ENCODE measurements at regions not wholly inside any gene's neighbourhood (a gene's known extent, or its start where the extent isn't known, plus 50 kb on each side); places are given as distances from the start of the nearest gene placed in this dataset.
"Not testable (repeated sequence)": the region's sequence is repeated elsewhere in the genome, so short reads cannot be mapped to it uniquely, and the experiment has no call there.

DNA sequence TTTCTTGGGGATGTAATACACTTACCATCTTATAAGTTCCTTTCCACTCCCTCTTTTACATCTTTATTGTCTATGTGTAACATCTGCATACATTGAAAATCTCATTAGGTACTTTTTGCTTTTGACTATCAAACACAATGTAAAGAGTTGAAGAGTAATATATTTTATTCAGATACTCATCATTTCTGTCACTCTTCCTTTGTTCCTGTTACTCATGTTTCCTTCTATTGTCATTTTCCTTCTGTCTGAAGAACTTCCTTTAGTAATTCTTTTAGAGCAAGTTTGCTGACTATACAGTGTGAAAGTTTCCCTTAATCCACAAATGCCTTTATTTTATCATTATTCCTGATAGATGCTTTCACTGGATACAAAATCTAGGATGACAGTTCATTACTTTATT lies 339.8 kb downstream of the SOX4 start:
- H3K27ac ChIP-seq (replicated peaks in 1 of 4) = no peak overlapping the region
- intact Hi-C loops (cut with DNase I) = no loop called here

GRCh38 chr6:21935142-21935541 lies 341.6 kb downstream of the SOX4 start:
- Histone ChIP-seq H3K36me3 (no peaks in the 10 kb centered on the region), H3K4me1 (peaks cover 0 to 9% (median 0%) of the 10 kb centered on the region in 4 donors), H3K27me3 (no peaks in the 10 kb centered on the region), H3K27ac (replicated peaks in 1 of 4) (no peak overlapping the region), H3K9me3 (no peaks in the 10 kb centered on the region), H3K4me3 (no peak overlapping the region)
- no peak for DNase-seq (ENCODE audit: extremely low spot score)
- TF ChIP-seq POLR2AphosphoS5 (IDR thresholded peaks at IDR 0.05) (no peak), POLR2A (IDR thresholded peaks at IDR 0.05; ENCODE audit: low read depth) (no peak), EP300 (IDR thresholded peaks at IDR 0.05) (no peak), CTCF (IDR thresholded peaks at IDR 0.05) (no peak)
- intact Hi-C loops (cut with DNase I) = loop anchor here (5.0 kb wide), 1 partner anchor 338 kb away; no protein-coding TSS in a partner anchor

More for the DNA sequence above, 339.8 kb downstream of the SOX4 start:
- DNase-seq (ENCODE audit: extremely low spot score) = no peak
- Histone ChIP-seq H3K36me3 (no peaks in the 10 kb centered on the region), H3K4me1 (peaks cover 0 to 5% (median 0%) of the 10 kb centered on the region in 4 donors), H3K9me3 (no peaks in the 10 kb centered on the region), H3K27me3 (no peaks in the 10 kb centered on the region), H3K4me3 (no peak overlapping the region)
- TF ChIP-seq EP300 (IDR thresholded peaks at IDR 0.05) (no peak), CTCF (IDR thresholded peaks at IDR 0.05) (no peak), POLR2A (IDR thresholded peaks at IDR 0.05; ENCODE audit: low read depth) (no peak), POLR2AphosphoS5 (IDR thresholded peaks at IDR 0.05) (no peak)

DNA sequence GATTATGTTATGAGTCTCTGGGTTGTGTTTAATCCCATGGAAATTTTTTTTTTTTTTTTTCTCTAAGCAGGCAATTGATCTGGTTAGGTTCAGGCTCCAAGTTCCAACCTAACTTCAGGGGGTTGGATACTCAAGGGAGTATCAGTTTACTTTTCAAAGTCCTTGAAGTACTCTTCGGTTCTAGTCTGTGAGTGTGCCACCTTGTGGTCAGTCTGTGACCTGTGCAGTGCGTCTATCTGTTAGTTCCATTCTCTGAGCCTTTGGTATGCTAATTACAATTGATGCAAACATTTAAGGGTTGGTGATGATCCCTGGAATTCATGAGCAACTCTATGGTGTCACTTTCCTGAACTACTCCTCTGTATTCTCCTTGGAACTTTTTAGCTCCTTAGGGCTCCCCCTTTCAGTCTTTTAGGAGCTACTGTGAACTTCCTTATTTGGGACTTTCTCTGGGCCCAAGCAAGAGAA lies 342.0 kb downstream of the SOX4 start:
- no peak for DNase-seq (ENCODE audit: extremely low spot score)
- TF ChIP-seq CTCF (IDR thresholded peaks at IDR 0.05) (peak; percentile 28 to 62 (median 43)), EP300 (IDR thresholded peaks at IDR 0.05) (no peak)
- Histone ChIP-seq H3K27ac (replicated peaks in 1 of 4) (no peak overlapping the region), H3K27me3 (no peaks in the 10 kb centered on the region), H3K4me1 (peaks cover 0 to 9% (median 0%) of the 10 kb centered on the region in 4 donors), H3K9me3 (no peaks in the 10 kb centered on the region), H3K4me3 (no peak overlapping the region), H3K36me3 (no peaks in the 10 kb centered on the region)
- intact Hi-C loops (cut with DNase I) = loop anchor here (5.0 kb wide), 1 partner anchor 338 kb away; no protein-coding TSS in a partner anchor
- 58% methylated on average over 2 of the region's 2 CpGs for WGBS

DNA sequence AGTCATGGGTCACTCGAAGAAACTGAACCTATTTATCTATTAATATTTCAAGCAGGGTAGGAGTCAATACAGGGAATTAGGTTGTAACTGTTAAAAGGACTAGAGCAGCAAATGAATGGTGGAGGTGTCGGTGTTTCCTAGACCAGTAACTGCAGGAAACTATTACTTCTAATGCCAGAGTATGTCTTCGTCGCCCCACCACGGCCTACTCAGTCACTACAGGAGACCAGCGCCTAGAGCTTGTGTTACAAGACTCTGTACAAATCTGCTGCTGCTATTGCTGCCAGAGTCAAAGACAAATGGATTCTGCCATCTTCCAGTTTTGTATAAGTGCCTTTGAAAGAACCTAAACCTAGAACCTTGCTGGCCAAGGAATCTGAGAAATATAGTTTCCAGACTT lies 343.9 kb downstream of the SOX4 start:
- Histone ChIP-seq H3K9me3 (no peaks in the 10 kb centered on the region), H3K4me1 (peaks cover 0 to 14% (median 6%) of the 10 kb centered on the region in 4 donors), H3K27me3 (no peaks in the 10 kb centered on the region), H3K36me3 (no peaks in the 10 kb centered on the region), H3K27ac (replicated peaks in 1 of 4) (no peak overlapping the region), H3K4me3 (no peak overlapping the region)
- DNase-seq (ENCODE audit: extremely low spot score) = no peak
- no peak for TF ChIP-seq EP300 (IDR thresholded peaks at IDR 0.05)
- TF ChIP-seq CTCF (IDR thresholded peaks at IDR 0.05) = no peak
- no peak for TF ChIP-seq POLR2A (IDR thresholded peaks at IDR 0.05; ENCODE audit: low read depth)
- no peak for TF ChIP-seq POLR2AphosphoS5 (IDR thresholded peaks at IDR 0.05)
- WGBS = 94% methylated on average over 6 of the region's 6 CpGs
- intact Hi-C loops (cut with DNase I) = loop anchor here (5.0 kb wide), 1 partner anchor 340 kb away; no protein-coding TSS in a partner anchor

DNA sequence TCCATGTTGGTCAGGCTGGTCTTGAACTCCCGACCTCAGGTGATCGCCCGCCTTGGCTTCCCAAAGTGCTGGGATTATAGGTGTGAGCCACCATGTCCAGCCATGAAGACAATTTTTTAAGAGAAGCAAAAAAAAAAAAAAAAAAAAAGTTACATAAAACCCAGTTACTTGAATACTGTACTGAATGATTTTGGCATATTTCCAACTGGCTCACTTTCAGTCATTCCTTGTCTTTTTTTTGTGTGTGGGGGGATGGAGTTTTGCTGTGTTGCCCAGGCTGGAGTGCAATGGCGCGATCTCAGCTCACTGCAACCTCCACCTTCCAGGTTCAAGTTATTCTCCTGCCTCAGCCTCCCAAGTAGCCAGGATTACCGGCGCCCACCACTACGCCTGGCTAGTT lies 345.5 kb downstream of the SOX4 start:
- H3K27ac ChIP-seq (replicated peaks in 1 of 4); H3K4me3 ChIP-seq; DNase-seq (ENCODE audit: extremely low spot score); H3K27me3 ChIP-seq; H3K36me3 ChIP-seq; H3K9me3 ChIP-seq: not testable (repeated sequence)
- WGBS = 93% methylated on average over 8 of the region's 8 CpGs
- H3K4me1 ChIP-seq = peaks cover 0 to 25% (median 17%) of the 10 kb centered on the region in 4 donors
- intact Hi-C loops (cut with DNase I) = loop anchor here (5.0 kb wide), 1 partner anchor 342 kb away; no protein-coding TSS in a partner anchor

All from esophagus muscularis mucosa (tissue), 4 donors.